ENCODE measurements at regions not wholly inside any gene's neighbourhood (a gene's known extent, or its start where the extent isn't known, plus 50 kb on each side); places are given as distances from the start of the nearest gene placed in this dataset.

- no peak for DNase-seq
Measured at GRCh38 chr12:87317302-87317701, 711.9 kb downstream of the C12orf50 start.

GRCh38 chr12:87311206-87311605, 718.0 kb downstream of the C12orf50 start:
- DNase-seq: no peak

GRCh38 chr12:87310126-87310525, 719.1 kb downstream of the C12orf50 start:
- no peak for DNase-seq

- no peak for DNase-seq
Measured at GRCh38 chr12:87305481-87305880, 723.7 kb downstream of the C12orf50 start.

GRCh38 chr12:87304406-87304805, 724.8 kb downstream of the C12orf50 start:
- no peak for DNase-seq

GRCh38 chr12:87303396-87304012, 725.7 kb downstream of the C12orf50 start:
- no peak for DNase-seq

GRCh38 chr12:87302126-87302745, 727.0 kb downstream of the C12orf50 start:
- DNase-seq: no peak

- no peak for DNase-seq
Measured at GRCh38 chr12:87290505-87290904, 738.7 kb downstream of the C12orf50 start.

- DNase-seq: no peak
Measured at GRCh38 chr12:87283886-87284285, 745.3 kb downstream of the C12orf50 start.

- no peak for DNase-seq
Measured at GRCh38 chr12:87283111-87283510, 746.1 kb downstream of the C12orf50 start.

GRCh38 chr12:87280893-87281292, 748.3 kb downstream of the C12orf50 start:
- DNase-seq: no peak

GRCh38 chr12:87280356-87280755, 748.8 kb downstream of the C12orf50 start:
- DNase-seq: no peak

- DNase-seq: no peak
Measured at GRCh38 chr12:87274594-87275245, 754.5 kb downstream of the C12orf50 start.

- no peak for DNase-seq
Measured at GRCh38 chr12:87272851-87273250, 756.4 kb downstream of the C12orf50 start.

- DNase-seq: no peak
Measured at GRCh38 chr12:87270919-87271318, 758.3 kb downstream of the C12orf50 start.

GRCh38 chr12:87266305-87266704, 762.9 kb downstream of the C12orf50 start:
- DNase-seq: no peak

- DNase-seq: no peak
Measured at GRCh38 chr12:87259391-87259790, 769.8 kb downstream of the C12orf50 start.

GRCh38 chr12:87254381-87255030, 774.7 kb downstream of the C12orf50 start:
- no peak for DNase-seq

- DNase-seq: no peak
Measured at GRCh38 chr12:87253157-87253556, 776.0 kb downstream of the C12orf50 start.

GRCh38 chr12:87246726-87247125, 782.5 kb downstream of the C12orf50 start:
- no peak for DNase-seq

- DNase-seq: no peak
Measured at GRCh38 chr12:87238466-87238865, 790.7 kb downstream of the C12orf50 start.

- DNase-seq: no peak
Measured at GRCh38 chr12:87234898-87235297, 794.3 kb downstream of the C12orf50 start.

- DNase-seq: no peak
Measured at GRCh38 chr12:87233671-87234070, 795.5 kb downstream of the C12orf50 start.

GRCh38 chr12:87231818-87232217, 797.4 kb downstream of the C12orf50 start:
- no peak for DNase-seq
